Retinal pigment epithelial cell (primary cell): ENCODE measurements at regions not wholly inside any gene's neighbourhood (a gene's known extent, or its start where the extent isn't known, plus 50 kb on each side); places are given as distances from the start of the nearest gene placed in this dataset.

Experiments used
- DNase-seq: peaks from one replicate; pipeline ENCODE4 v3.0.0-alpha.2; 2010; ENCODE audit warnings: low read depth
- H3K4me3 ChIP-seq: 2 replicates; pipeline ENCODE4 v1.5.1; 2011; ENCODE audit warnings: mild to moderate bottlenecking, low read length, control low read depth, moderate library complexity
- CTCF ChIP-seq: conservative IDR thresholded peaks from 2 replicates; pipeline ENCODE4 v1.5.1; 2011; ENCODE audit warnings: low read depth, low read length, control low read depth, inconsistent platforms

GRCh38 chr10:4312051-4312835 lies 513.8 kb upstream of the AKR1E2 start:
- no peak overlapping the region for H3K4me3 ChIP-seq
- peak; percentile 15 for DNase-seq
- no peak for TF ChIP-seq CTCF

- DNase-seq, result no peak
- H3K4me3 ChIP-seq, result no peak overlapping the region
- TF ChIP-seq CTCF, result no peak
Measured at GRCh38 chr10:4310172-4310571, 515.8 kb upstream of the AKR1E2 start.

- no peak for TF ChIP-seq CTCF
- DNase-seq, result no peak
- no peak overlapping the region for H3K4me3 ChIP-seq
Measured at GRCh38 chr10:4307910-4308309, 518.1 kb upstream of the AKR1E2 start.

GRCh38 chr10:4306871-4307270 lies 519.1 kb upstream of the AKR1E2 start:
- no peak overlapping the region for H3K4me3 ChIP-seq
- no peak for DNase-seq
- no peak for TF ChIP-seq CTCF

GRCh38 chr10:4303045-4303444 lies 518.0 kb upstream of the KLF6 start:
- TF ChIP-seq CTCF, result no peak
- DNase-seq, result no peak

GRCh38 chr10:4301291-4302045 lies 516.5 kb upstream of the KLF6 start:
- DNase-seq, result no peak
- TF ChIP-seq CTCF, result no peak
- no peak overlapping the region for H3K4me3 ChIP-seq

More at GRCh38 chr10:4303045-4303444, 518.0 kb upstream of the KLF6 start:
- no peak overlapping the region for H3K4me3 ChIP-seq

- no peak for TF ChIP-seq CTCF
- no peak for DNase-seq
Measured at GRCh38 chr10:4296161-4296560, 511.2 kb upstream of the KLF6 start.

More at GRCh38 chr10:4296161-4296560, 511.2 kb upstream of the KLF6 start:
- H3K4me3 ChIP-seq, result no peak overlapping the region
